ES-I3 (cell line): ENCODE measurements at regions not wholly inside any gene's neighbourhood (a gene's known extent, or its start where the extent isn't known, plus 50 kb on each side); places are given as distances from the start of the nearest gene placed in this dataset.

ENCODE experiments used
- H3K36me3 ChIP-seq: 2 replicates; pipeline ENCODE4 v1.6.1; 2013; ENCODE audit warnings: mild to moderate bottlenecking, low read length, control low read depth, moderate library complexity; ENCODE audit not compliant: insufficient read depth
- H3K4me1 ChIP-seq: 2 replicates; pipeline ENCODE4 v1.6.1; 2013; ENCODE audit warnings: mild to moderate bottlenecking, control low read depth, low read length; ENCODE audit not compliant: insufficient read depth
- H3K9ac ChIP-seq: 2 replicates; pipeline ENCODE4 v1.6.1; 2013; ENCODE audit warnings: low read depth, mild to moderate bottlenecking, low read length, moderate library complexity
- H3K9me3 ChIP-seq: 2 replicates; pipeline ENCODE4 v1.6.1; 2013; ENCODE audit warnings: mild to moderate bottlenecking, low read length, moderate library complexity; ENCODE audit not compliant: control insufficient read depth, insufficient read depth

DNA sequence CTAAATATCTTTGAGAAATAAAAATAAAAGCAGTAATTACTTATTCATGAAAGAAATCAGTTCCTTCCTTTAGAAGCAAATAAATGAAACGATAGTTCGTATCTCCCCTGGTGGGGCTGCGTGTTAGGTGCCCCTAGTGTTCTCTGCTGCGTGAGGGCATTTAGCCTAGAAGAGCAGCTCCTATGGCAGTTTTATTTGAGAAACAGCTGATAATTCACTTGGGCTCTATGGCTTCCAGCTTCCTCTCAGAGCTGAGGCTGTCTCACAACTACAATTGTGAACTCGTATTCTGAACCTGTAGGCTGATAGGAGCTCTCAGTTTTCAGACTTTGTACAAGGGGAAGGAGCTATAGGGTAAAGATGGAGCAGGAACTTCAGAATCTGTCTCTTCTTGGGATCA lies 540.0 kb upstream of the MAP3K7 start:
- Histone ChIP-seq H3K9me3 (no peaks in the 10 kb centered on the region), H3K4me1 (no peaks in the 10 kb centered on the region), H3K36me3 (no peaks in the 10 kb centered on the region), H3K9ac (no peak overlapping the region)

DNA sequence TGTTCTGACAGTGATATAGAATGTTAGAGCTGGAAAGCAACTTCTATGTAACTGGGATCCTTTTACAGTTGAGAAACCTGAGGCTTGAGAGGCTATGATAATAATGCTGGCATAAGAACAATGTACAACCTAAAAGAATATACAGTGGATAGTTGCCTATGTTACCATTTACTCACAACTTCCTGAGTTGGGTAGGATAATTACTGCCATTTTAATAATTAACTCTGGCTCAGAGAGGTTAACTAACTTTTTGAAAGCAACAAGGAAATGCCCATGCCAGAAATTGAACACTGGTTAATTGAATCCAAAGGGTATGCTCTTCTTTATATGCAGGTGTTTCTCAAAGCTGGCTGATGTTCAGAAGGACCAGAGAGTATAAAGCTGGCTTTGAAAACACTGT lies 530.7 kb upstream of the MAP3K7 start:
- no peaks in the 10 kb centered on the region for H3K9me3 ChIP-seq
- no peaks in the 10 kb centered on the region for H3K4me1 ChIP-seq
- no peaks in the 10 kb centered on the region for H3K36me3 ChIP-seq
- no peak overlapping the region for H3K9ac ChIP-seq

DNA sequence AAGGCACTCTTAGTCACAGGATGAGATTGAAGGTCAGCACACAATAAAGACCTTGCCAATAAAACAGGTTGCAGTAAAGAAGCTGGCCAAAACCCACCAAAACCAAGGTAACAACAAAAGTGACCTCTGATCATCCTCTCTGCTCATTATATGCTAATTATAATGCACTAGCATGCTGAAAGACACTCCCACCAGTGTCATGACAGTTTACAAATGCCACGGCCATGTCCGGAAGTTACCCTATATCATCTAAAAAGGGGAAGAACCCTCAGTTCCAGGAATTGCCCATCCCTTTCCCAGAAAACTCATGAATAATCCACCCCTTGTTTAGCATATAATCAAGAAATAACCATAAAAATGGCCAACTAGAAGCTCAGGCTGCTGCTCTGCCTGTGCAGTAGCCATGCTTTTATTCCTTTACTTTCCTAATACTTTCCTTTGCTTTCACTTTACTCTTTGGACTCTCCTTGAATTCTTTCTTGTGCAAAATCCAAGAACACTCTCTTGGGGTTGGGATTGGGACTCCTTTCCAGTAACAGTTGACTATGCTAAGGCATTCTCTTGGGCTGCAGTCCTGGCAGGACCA lies 527.3 kb upstream of the MAP3K7 start:
- H3K9me3 ChIP-seq = no peaks in the 10 kb centered on the region
- H3K4me1 ChIP-seq = no peaks in the 10 kb centered on the region
- no peaks in the 10 kb centered on the region for H3K36me3 ChIP-seq
- no peak overlapping the region for H3K9ac ChIP-seq

DNA sequence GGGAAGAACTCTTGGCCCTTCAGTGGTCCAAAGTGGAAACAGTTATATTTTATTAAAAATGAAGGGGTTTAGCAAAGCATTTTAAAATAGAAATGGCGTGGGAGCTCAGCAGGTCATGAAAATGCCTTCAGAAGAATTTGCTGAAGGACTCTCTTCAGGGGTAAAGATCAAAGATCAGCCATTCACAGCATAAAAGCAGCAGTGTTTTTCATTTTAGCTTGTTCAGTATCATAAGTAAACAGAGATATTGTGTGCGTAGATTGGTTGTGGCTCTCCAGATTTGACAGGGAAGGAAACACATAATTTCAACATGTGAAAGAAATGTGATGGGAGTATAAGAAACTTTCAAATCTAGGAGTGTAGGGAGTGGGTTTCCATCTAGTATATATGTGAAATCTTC lies 519.2 kb upstream of the MAP3K7 start:
- H3K4me1 ChIP-seq = peaks cover 10% of the 10 kb centered on the region; the same call in 1 of the 2 replicates
- no peaks in the 10 kb centered on the region for H3K9me3 ChIP-seq
- no peak overlapping the region for H3K9ac ChIP-seq
- H3K36me3 ChIP-seq = no peaks in the 10 kb centered on the region

DNA sequence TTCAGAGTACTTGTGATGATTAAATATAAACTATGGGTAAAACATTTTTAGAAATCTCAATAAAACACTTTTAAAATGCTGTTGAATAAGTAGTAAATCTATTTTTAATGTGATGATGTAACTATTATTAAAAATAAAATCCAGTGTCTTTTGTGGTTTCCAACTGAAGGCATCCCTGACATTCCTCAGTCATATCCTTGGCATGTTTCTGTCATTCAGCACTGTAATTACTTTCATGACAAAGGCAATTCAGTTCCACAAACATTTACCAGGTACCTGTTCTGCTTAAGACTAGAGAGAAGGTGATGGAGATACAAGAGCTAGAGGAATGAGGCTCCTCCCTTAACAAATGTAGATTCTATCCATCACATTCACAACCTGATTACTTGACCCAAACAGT lies 518.7 kb upstream of the MAP3K7 start:
- Histone ChIP-seq H3K36me3 (no peaks in the 10 kb centered on the region), H3K9ac (no peak overlapping the region), H3K4me1 (peaks cover 10% of the 10 kb centered on the region; the same call in 1 of the 2 replicates), H3K9me3 (no peaks in the 10 kb centered on the region)

DNA sequence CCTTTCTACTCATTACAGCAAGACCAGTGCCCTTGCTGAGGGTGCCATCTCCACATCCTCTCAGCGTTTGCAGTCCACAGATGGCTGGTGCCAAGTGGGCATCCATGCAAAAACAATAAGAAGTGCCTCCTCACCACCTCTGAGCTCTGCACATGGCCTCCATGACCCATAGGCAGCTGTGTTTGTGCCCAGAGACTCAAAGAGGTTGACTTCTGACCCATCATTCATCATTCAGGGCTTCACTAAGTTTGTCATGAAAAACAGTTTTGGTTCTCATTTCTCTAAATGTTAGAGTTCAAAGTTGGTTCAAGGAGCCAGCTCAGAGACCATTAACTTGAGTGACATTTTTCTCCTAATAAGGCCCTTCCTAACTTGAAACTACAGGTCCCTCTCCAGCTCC lies 512.6 kb upstream of the MAP3K7 start:
- no peaks in the 10 kb centered on the region for H3K4me1 ChIP-seq
- no peaks in the 10 kb centered on the region for H3K9me3 ChIP-seq

DNA sequence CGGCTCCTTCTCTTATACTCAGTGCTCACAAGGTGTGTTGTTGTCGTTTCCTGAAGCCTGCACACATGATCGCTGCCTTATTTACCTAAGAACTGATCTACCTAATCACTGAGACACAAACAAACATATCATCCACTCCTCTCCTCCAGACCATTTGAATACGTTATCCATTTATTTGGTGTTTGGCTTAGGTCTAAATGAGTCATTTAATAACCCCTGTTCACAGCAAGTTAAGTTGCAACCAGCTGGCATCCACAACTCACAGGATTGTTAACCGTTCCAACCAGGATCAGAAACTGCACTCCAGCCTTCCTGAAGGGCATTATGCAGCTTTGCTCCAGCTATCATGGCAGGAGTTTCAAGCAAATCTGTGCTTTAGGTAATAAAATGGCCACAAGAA lies 511.1 kb upstream of the MAP3K7 start:
- Histone ChIP-seq H3K4me1 (no peaks in the 10 kb centered on the region), H3K9ac (no peak overlapping the region), H3K9me3 (no peaks in the 10 kb centered on the region), H3K36me3 (no peaks in the 10 kb centered on the region)

More for the DNA sequence above, 512.6 kb upstream of the MAP3K7 start:
- Histone ChIP-seq H3K9ac (no peak overlapping the region), H3K36me3 (no peaks in the 10 kb centered on the region)

DNA sequence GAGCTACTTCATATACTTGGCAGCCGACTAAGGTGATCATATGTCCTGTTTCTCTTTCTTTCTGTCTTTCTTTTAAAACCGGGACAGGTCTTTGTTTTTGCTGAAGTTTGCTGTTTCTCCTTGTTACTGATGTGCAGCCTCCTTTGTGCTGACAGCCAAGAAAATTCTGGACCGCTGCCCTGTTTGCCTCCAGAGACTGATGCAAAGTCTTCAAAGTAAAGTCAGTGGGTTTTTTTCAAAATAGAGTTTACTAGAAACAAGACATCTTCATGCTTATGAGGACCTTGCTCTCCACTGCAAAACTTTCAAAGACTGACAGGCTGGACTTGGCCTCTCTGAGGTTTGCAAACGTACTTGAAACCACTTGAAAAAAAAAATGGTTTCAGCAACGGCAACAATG lies 510.5 kb upstream of the MAP3K7 start:
- Histone ChIP-seq H3K4me1 (no peaks in the 10 kb centered on the region), H3K36me3 (no peaks in the 10 kb centered on the region), H3K9ac (no peak overlapping the region), H3K9me3 (no peaks in the 10 kb centered on the region)

DNA sequence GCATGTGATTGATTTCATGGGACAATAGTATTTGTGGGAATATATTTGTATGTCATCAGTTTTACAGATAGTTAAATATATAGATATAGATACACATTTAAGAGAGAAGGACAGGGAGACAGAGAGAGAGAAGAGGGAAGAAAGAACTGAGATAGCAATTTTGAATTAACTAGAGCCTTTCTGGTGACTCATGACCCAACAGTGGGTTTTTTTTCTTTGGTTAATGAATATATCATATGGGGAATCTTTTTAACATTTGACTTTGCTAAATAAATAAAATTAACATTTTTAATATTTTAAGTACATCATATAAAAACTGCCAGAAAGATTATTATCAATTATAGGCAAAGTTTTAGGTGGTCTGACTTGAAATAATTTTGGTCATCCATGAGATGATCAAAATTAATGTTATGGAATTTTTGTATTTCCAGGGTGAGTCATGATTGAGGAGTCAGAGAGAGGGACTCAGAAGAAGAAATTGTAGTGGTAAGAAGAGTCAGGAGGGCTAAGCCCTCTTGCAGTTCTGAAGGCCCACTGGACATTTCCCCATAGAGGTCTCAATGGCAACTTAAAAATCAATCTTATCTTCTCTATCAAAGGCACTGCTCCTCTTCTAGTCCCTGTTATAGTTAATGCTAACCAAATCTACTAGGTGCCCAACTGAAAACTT lies 508.1 kb upstream of the MAP3K7 start:
- Histone ChIP-seq H3K9ac (no peak overlapping the region), H3K36me3 (no peaks in the 10 kb centered on the region), H3K9me3 (no peaks in the 10 kb centered on the region), H3K4me1 (no peaks in the 10 kb centered on the region)

DNA sequence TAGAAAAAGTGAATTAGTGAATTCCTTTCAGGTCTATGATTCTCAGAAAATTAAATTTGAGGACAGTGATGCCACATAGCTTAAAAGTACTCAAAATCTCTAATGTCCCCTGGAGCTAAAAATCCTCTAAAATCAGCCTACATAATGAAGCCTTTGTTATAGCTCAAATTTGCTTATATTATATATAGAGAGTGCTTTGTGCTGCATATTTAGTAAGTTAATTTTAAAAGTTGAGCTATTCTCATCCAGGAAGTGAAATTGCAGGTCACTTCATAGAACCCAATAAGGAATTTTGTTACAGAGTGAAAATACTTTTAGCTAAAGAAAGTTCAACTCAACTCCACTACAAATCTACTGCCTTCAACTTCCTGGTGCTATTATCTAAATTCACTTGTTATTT lies 507.5 kb upstream of the MAP3K7 start:
- Histone ChIP-seq H3K36me3 (no peaks in the 10 kb centered on the region), H3K9me3 (no peaks in the 10 kb centered on the region), H3K4me1 (no peaks in the 10 kb centered on the region), H3K9ac (no peak overlapping the region)

DNA sequence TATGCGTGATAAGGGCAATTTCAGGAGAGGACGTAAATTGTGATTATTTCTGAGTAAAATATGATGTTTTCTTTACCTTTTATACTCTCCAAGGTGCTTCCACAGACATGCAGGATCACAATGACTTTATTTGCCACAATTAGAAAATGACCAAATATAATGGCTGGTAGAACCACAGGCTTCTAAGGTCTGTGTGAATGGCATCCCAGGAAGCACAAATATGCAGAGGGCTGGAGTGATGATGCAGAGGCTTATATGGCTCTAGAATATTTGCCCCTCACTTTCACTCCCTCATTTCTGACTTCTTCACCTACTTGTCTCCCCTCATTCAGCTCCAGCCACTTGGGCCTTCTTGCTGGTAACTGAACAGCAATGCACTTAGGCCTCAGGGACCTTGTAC lies 502.1 kb upstream of the MAP3K7 start:
- H3K4me1 ChIP-seq = peaks cover 19% of the 10 kb centered on the region; the same call in 1 of the 2 replicates
- H3K9ac ChIP-seq = no peak overlapping the region
- no peaks in the 10 kb centered on the region for H3K36me3 ChIP-seq
- H3K9me3 ChIP-seq = no peaks in the 10 kb centered on the region

DNA sequence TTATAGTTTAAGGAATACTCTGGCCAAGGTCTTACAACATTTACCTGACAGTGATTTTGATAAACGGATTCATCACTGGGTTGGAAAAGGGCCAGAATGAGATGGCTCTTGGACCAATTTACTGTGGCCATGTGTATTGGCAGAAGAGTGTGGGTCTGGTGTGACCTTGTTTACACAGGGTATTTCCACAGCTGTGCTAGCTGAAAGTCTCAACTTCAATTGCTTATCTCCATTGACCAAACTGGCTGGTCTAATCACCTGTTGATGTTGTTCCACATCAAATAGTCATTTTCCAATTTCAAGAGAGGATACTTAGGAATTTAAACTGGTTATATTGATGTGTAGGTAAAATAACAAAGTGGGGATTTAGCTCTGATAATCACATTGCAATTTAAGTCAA lies 501.6 kb upstream of the MAP3K7 start:
- no peak overlapping the region for H3K9ac ChIP-seq
- H3K9me3 ChIP-seq = no peaks in the 10 kb centered on the region
- H3K36me3 ChIP-seq = no peaks in the 10 kb centered on the region
- H3K4me1 ChIP-seq = peaks cover 19% of the 10 kb centered on the region; the same call in 1 of the 2 replicates

DNA sequence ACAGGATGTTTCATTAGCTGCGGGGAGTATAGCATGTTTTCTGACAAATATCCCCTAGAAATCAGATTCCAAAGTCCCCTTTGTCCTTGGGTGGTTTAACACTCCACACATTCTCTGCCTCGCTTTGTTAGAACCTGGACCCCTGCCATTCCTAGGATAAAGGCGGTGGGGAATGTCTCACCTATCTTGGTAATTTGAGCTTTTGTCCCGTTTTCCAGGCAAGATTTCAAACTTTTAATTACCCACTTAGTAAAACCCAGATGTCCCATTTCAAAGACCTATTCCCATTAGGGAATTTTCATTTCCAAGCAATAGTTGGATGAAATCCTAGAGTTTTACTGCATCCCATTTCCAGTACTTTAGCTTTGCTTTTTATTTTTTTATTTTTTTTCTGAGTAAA lies 501.0 kb upstream of the MAP3K7 start:
- H3K36me3 ChIP-seq = no peaks in the 10 kb centered on the region
- H3K9ac ChIP-seq = no peak overlapping the region
- peaks cover 21% of the 10 kb centered on the region; the same call in 1 of the 2 replicates for H3K4me1 ChIP-seq
- H3K9me3 ChIP-seq = no peaks in the 10 kb centered on the region

DNA sequence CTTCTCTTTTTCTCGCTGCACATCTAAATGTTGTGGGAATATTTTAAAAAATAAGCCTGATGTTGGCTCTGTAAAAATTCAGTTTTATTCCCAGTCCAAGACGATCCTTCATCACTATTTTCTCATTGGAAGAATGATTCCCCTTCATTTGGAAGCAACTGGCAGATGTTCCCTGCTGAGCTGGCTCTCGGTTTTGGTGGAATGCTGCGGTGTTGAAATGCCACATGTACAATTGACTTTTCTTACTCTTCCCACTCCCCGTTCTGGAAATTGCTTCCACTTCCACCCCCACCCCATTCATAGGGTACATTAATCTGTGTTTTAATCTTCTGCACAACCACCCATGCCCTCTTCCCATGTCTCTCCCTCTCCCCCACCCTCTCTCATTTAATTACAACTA lies 496.3 kb upstream of the MAP3K7 start:
- Histone ChIP-seq H3K9me3 (no peaks in the 10 kb centered on the region), H3K36me3 (no peaks in the 10 kb centered on the region), H3K4me1 (peaks cover 30% of the 10 kb centered on the region; the same call in 1 of the 2 replicates), H3K9ac (no peak overlapping the region)

DNA sequence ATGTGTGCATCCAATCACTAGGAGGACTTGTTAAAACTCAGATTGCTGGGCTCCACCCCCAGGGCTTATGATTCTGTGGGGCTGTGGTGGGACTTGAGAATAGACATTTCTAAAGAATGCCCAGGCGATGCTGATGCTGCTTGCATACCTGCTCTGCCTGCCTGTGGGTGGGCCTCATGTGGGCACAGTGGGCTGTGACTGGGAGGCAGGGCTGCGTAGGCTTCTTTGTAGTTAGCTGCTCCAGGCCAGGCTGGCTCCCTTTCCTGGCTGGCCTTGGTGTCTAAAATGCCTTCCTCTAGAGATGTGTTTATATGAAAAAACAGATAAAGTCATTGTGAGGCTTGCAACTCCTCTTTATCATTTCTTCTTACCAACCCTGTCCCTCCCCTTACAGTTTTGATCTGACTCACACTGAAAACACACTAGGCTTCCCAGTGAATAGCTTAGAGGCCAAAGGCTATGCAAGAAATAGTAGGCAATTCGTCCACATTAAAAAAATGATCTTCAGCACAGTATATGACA lies 495.5 kb upstream of the MAP3K7 start:
- Histone ChIP-seq H3K36me3 (no peaks in the 10 kb centered on the region), H3K9ac (no peak overlapping the region), H3K9me3 (no peaks in the 10 kb centered on the region), H3K4me1 (peaks cover 21% of the 10 kb centered on the region; the same call in 1 of the 2 replicates)
